NT2/D1 (cell line): ENCODE measurements at regions not wholly inside any gene's neighbourhood (a gene's known extent, or its start where the extent isn't known, plus 50 kb on each side); places are given as distances from the start of the nearest gene placed in this dataset.

Experiments
- YY1 ChIP-seq: IDR thresholded peaks from 2 replicates; pipeline ENCODE4 v1.6.1; 2011; ENCODE audit not compliant: insufficient read length, insufficient read depth
- ZNF274 ChIP-seq: IDR thresholded peaks from 2 replicates; pipeline ENCODE4 v1.6.1; 2011; ENCODE audit warnings: mild to moderate bottlenecking, low read depth, low read length

- TF ChIP-seq YY1: no peak
- TF ChIP-seq ZNF274: no peak
These were observed 95.2 kb upstream of the PTER start for GRCh38 chr10:16341637-16342036.
